ENCODE measurements at regions not wholly inside any gene's neighbourhood (a gene's known extent, or its start where the extent isn't known, plus 50 kb on each side); places are given as distances from the start of the nearest gene placed in this dataset.
A peak's percentile ranks its signal among the peaks of the same experiment; 100 is the strongest.

DNA sequence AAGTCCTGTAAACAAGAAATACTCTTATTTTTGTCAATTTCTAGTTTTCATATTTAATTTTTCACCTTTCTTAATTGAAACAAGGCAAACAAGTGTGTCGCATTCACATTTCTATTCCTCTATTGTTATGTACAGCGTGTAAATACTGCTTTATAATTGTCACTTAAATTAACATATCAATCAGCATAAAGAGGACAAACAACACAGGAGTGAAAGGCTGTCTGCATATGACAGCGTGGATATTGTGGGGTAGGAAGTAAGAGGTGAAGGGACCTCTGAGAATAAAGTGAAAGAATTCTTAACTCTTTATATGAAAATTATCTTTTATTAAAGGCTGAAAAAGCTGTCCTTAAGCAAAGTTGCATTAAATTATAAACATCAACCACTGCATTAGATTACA lies 797.9 kb upstream of the COBL start:
- DNase-seq = no peak

DNA sequence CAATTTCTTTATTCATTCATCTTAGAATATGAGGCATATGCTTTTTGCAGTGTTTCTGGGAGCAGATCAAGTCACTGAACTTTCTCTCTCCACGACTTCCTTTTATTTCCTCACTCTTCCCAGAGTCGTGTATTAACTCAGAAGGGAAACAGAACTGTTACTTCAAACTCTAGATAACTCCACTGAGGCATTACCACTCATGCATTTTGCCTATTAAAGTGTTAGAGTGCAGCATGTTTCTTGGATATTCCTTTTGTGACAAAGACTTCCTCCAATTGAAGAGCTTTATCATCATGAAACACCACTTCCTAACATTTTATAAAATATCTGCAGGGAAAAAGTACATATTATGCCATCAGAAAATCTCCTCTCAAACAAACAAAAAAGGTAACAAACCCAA lies 797.4 kb upstream of the COBL start:
- DNase-seq = no peak

DNA sequence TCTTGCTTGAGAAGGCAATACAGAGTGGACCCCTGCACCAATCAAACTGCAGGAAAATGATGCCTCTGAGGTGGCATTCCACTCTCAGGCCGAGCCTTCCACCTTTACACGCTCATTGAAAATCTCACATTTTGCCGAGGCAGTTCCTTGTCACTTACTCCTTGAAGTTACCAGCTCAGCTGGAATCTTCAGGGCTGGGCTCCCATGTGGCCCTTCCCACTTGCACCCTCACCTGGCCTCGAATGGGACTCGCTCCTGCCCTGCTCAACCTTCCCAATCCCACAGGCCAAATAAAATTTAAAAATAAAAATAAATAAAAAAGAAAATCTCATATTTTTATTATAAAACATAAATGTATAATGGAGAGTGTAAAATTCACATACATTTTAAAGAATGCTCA lies 790.7 kb upstream of the COBL start:
- no peak for DNase-seq

DNA sequence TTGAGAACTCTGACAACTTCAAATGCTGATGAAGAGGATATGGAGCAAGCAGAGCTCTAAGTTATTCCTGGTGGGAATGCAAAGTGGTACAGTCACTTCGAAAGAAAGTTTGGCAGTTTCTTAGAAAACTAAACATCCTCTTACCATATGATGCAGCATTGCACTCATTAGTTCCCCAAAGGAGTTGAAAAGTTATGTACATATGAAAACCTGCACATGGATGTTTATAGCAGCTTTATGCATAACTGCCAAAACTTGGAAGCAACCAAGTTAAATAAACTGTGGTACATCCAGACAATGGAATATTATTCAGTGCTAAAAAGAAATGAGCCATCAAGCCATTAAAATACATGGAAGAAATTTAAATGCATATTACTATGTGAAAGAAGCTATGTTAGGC lies 779.3 kb upstream of the COBL start:
- no peak for DNase-seq

DNA sequence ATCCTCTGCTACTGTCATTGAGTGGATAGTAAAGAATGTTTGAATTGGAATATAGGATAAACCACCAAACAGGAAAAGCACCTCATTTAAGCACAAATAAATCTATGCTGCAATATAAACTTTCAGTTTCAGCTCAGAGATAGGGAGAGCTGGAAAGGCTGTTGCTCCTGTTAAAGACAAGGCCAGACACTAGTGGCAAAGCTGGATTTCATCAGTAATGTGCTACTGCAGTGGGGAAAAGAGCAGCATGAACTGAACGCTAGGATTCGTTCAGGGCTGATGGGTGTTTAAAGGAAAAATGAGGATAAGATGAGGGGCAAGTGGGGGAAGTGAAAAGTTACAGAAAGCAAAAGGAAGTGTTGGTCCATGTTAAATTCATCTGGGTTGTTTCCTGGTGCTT lies 775.4 kb upstream of the COBL start:
- no peak for DNase-seq

DNA sequence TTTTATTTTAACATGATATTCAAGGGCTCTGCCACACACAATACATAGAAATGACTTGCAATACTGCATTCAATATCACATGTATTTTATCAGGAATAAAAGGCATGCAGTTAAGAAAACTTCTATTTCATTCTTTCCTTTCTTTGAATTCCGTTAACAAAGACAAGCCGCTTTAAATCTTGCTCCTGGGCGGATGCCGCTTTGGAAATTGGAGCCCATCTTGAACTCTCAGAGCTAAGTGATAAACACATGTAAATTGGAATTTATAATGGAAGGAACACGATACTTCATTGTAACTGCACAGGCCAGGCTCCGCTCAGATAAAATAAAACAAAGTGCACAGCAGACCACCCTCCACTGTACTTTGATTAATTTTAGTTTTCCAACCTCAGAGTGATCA lies 774.5 kb upstream of the COBL start:
- DNase-seq = no peak

DNA sequence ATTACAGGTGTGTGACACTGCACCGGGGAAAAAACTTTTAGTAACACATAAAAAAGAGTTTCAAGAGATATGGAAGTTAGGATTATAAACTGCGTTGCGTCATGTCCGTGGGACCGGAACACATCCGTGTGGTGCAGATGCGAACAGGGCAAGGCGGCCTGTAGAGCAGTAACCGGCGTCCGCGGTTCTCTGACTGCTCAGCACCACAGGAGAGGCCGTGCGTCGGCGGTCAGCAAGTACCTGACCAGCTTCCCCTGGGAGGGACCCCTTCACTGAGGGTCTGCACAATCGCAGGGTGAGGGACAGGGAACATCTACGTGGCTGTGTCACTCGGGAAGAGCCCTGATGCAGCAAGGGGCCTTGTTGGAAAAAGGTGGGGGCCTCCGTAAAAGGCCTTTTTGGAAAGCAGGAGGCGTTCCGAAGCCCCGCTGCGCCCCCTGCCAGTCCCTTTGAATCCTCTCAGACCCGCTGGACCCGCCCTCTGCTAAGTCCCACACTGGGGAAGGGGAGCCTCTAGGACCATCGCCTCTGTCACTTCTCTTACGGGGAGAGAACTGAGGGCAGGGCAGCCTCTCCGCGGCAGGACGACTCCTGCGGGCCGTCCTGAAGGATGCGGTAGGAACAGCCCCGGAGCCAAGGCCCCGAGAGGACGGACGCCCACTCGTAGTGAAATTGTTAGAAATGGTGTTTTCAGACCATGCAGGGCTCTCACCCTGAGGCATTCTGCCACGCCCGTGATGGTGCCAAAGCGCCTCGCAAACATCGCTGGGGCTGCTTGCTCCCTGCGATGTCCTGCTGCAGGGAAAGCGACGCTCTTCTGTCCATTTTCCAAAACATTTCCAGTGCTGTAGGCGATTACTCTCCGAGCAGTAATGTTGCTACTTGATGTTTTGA lies 771.6 kb upstream of the COBL start:
- DNase-seq = peak in 1 of 2 donors; percentile 24

DNA sequence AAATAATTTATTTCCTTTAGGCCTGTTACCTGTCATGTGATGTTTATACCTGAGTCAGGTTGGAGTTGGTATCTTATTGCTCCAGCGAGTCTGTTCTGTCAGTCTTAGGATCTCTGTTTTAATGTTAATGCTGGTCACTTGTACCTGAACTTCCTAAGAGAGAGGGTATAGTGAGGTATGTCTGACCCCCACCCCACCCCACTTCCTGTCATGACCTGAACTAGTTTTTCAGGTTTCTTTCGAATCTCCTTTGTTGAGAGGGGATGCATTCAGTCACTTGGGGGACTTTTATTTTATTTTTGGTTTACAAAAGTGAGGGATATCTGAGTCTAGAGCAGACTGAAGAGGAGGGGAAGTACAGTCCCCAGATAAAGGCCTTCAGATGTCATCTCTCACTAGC lies 769.0 kb upstream of the COBL start:
- no peak for DNase-seq

DNA sequence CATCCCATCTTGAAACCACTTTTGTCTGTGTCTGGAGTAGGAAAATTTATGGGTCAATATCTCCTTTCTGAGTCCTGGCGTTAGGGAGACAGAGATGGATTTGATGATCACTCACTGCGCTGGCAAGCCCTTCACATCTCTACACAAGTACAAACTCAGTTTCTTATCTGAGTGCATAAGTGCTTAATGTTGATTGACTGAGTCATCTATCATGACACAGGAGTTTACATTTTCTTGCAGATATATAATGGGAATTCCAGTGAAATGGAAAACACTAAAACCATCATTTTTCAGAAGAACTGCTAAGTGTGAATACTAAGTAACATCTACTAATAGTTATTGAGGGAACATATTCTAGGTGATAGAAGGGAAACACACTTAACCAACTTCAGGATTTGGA lies 763.9 kb upstream of the COBL start:
- DNase-seq = no peak

DNA sequence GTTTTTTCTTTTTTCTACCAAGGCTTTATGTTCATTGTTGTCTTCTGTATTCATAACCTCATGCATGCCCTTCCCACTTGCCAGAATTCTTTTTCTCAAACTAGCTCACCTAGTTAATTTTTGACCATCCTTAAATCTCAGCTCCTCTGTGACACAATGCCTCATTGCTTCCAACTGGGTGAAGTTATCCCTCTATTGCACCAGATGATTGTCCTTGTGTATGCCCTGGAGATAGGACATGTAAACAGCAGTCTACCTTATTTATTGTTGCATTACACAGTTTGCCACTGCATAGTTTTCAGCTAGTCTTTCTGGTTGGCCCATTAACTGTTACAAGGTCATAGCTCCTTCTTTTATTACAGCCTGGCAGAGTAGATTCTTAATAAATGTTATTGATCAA lies 763.1 kb upstream of the COBL start:
- DNase-seq = no peak

DNA sequence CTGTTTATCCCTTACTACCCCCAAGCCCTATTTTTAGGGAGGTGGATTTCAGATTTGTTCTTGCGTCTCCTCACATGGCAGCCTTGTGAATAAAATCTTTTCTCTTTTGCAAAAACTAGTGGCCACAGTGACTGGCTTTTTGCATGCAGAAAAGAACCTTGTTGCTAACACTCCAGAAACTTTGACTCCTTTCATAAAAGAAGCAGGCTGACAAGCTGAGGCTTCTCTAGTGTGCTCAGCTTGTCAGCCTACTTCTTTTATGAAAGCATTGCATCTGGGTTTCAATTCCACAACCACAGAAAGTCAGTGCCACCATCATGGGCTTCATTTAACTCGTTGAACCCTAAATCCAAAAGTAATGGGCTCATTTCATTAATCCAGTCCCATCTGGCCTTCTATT lies 761.0 kb upstream of the COBL start:
- DNase-seq = no peak

DNA sequence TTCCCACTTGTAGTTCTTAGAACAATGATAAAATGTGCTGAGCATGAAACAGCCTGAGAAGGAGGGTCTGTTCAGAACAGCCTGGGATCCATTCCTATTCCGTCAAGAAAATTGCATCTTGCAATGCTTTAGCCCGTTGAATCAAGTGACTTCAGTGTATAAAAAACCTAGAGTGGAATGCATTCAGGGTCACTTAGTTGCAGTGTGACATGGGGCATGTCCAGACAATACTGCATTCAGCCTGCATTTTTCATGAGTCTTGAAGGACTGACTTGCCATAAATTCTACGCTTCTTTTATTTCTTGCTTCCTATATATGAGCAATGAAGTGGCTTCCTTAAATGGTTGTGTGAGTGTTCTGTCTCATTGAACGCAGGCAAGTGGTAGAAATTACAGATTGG lies 758.3 kb upstream of the COBL start:
- DNase-seq = no peak

DNA sequence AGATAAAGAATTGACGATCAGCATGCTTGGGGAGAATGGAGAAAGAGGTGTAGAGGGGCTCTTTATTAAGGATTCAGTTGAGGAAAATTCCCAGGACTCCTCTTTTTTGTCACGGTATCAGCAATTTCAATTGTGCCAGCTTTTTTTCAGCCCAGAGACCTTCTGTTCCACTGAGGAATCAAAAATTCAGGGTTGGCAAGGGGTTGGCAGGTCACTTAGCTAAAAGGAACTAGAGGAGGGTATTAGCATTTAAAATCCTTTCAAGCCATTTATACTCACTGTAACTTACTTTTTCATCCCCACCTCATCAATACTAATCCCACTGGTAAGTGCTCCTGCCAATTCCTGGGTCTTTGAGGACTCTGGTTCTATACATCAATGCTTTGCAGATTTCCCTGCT lies 757.5 kb upstream of the COBL start:
- no peak for DNase-seq

DNA sequence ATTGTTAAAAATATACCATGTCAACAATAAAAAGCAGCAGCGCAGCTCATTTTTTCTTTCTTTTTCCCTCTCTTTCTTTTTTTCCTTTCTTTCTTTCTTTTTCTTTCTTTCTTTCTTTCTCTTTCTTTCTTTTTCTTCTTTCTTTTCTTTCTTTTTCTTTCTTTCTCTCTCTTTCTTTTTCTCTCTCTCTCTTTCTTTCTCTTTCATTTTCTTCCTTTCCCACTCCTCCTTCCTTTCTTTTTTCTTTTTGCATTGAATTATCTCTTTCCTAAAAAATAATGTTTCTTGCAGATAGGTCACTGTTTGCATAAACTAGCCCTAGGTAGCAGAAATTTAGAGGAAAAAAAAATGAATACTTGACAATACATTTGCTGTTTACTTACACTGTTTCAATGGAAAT lies 755.1 kb upstream of the COBL start:
- DNase-seq = no peak

DNA sequence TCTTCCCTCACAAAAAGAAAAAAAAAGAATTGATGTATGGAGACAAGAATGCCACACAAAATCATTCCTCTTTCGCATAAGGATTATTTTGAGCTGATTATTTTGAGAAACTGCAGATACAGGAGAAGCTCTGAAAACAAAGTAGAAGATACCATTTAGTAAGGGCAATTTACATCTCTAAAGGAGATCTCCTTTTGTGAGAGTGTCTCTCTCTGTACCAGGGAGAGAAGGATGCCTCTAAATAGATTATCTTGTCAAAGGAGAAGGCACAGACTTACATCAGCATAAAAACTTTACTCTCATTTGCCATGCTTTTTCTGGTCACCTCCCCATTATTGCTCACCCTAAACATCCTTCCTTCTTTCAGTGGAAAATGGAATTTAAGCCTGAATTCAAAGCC lies 747.9 kb upstream of the COBL start:
- no peak for DNase-seq

DNA sequence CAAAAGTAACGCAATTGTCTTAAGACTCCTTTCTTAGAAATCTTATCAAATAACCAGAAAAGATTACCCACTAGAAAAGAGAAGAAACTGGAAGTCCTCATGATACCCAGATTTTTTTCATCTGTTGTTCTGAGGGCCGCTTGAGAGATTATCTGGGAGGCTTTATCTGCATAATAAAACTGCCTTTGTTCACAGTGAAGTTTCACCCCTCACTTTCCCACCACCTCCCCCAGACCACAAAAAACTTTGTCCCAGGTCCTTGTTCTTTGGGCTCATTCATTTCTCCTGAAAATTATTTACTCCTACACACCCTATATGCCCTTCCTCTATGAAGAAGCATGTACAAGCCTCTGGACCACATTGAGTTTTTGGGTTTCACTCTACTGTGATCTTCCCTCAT lies 745.1 kb upstream of the COBL start:
- DNase-seq = no peak

DNA sequence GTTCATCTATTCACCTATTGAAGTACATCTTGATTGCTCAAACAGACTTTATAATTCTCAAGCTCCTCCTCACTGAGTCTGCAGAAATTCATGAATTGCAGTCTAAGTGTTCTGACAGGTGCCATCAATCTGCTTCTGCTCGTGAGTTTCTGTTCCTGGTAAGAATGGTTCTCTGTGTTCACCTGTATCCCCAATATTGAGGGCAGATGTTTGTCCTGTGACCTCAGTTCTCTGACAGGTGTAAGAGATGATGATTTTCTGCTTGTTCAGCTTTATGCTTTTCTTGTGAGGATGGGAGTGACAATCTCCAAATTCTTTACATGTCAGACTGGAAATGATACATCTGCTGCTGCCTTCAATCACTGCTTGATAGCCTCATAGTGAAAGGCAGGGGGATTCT lies 736.9 kb upstream of the COBL start:
- no peak for DNase-seq

DNA sequence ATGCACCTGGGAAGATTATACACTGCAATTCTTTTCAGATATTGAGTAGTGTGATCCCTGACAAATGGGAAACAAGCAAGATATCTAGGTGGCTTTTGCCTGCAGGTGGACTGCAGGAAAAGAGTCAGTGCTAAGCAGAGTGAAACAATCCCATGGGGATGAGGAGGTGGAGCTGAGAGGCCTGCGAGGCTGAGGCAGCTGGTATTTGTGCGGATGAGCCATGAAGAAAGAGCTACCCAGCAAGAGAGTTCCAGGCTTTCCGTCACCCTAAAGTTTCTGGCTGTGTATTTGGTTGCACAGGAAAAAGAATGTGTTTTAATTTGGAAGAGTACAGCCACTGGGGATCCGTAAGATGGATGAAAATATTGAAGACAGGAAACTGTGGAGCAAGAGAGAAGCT lies 714.1 kb upstream of the COBL start:
- DNase-seq = no peak

DNA sequence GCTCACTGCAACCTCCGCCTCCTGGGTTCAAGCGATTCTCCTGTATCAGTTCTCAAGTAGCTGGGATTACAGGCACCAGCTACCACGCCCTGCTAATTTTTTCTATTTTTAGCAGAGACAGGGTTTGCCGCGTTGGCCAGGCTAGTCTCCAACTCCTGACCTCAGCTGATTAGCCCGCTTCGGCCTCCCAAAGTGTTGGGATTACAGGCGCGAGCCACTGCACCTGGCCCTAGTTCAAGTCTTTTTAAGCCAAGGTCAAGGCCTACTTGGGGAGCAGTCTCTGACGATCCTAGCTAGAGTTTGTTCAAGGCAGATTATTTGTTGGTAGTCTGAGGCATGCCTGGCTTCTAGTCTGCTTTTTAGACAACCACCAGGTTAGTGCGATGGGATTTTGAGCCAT lies 709.5 kb upstream of the COBL start:
- no peak for DNase-seq

DNA sequence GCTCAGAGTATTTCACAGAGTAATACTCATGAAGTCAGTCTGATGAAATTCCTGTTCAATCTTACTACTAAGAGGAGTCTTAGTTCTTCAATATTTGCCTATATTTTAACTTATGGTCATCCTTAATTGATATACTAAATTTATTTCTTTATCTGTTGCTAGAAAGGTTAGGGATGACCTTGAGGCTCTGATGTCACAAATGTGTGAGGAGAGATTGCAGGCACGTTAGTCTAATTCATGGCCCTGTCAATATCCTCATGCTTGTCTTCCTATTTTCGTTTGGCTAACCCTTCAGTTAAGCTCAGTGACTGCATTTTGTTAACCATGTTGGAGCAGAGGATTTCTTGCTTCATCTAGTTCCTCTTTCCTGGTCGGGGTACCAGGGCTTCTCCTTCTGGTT lies 704.7 kb upstream of the COBL start:
- DNase-seq = no peak

DNA sequence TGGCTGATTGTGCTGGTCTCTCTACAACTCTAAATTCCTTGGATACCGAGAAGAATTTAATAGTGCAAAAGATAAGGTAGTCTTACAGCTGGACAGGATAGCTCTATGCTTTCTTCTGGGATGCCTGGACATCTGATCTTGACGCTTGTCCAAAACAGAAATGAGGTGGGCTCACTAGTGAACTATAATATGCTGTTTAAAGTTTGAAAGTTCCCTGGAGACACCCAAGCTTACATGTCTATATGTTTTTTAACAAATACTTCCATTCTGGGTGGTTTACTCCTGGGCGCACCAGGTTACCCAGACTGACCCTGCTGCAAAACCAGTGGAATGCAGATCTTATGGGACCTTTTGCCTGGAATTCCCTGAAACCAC lies 702.1 kb upstream of the COBL start:
- no peak for DNase-seq

DNA sequence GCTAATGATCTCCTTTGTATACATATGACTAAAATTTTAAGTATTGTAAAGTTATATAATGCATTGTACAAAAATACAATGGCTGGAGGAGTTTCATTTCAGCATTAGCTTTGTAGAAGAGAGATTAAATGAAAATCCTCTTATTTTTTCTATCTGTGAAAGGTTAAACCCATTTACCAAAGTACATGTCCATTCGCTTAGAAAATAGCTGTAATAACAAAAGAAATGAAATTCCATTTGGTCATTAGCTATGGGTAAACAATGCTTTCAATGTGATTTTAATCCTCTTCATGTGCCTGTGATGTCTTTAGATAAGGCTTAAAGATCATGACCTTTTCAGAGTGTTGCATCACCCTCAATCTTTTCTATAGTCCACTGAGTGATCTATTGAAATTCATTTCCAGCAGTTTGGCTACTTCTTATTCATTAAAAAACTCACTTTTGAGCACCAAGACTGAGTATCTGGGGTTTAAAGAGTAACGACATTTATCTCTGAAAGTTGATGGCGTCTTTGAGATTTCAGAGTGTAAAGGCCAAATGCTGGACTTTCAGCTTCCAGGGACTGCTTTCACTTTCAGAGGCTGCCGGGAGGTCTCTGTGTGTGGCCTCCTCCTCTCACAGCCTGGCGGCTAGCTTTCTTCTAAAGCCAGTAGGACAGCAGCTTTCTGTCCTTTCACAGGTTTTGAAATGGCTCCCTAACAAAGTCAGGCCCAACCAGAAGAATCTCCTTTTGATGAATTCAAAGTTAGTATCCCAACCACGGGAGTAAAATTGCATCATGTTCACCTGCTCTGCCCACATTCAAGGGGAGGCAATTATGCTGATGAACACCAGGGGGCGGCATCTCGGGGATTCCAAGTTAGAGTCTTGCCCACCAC lies 701.4 kb upstream of the COBL start:
- DNase-seq = peak in 1 of 2 donors; percentile 2

DNA sequence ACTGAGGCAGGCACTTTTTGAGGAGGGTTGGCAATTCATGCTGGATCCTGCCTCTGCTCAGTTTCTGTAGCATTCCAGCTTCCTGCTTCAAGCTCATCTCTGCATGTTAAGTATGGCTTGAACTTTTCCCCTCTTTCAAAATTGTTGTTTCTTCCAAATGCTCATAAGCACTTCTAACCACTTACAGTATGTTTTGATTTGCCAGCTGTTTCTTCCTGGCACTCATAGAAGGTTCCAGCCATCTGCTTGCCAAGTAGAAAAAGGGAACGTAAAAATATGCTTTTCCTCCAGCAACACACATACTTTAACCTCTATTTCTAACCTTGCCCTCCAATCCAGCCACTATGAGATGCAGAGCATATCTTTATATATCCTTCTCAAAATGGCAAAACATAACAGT lies 692.6 kb upstream of the COBL start:
- no peak for DNase-seq

DNA sequence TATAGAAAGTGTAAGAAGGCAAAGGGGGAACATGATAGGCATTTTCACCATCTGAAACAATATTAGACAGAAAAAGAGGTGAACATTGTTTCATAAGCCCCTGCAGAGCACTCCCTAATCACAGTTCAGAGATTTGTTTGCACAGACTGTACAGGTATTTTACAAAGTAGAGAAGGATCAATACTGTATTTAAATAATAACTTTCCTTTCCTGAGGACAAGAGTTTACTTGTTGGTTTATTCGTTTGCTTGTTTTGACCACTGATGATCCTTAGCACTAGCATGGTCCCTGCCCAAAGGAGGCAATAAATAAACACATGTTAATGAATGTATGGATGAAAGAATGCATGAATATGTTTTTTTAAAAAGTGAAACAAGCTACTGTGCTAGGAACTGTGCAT lies 690.1 kb upstream of the COBL start:
- no peak for DNase-seq

Data from hippocampal formation (tissue), 2 donors.